ENCODE measurements at regions not wholly inside any gene's neighbourhood (a gene's known extent, or its start where the extent isn't known, plus 50 kb on each side); places are given as distances from the start of the nearest gene placed in this dataset.

DNA sequence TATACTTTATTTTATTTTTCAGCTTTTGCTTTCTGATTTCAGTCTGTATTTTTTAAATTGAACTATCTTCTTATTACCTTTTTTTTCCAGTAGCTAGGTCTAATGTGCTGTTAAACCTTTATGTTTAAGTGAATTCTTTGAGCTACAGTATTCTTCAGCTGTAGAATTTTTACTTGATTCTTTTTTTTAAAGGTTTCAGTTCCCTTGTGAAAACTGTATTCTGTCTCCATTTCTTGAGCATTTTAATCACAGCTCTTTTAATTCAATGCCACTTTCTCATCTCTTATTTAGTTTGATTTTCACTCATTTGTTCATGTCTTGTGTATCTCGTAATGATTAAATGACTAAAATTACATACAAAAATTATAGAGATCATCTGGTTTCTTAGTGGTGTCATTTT is 233.8 kb downstream of the MTRR start:
- 77 to 85% methylated on average over 1 of the region's 1 CpG for WGBS, 2 donors
- DNase-seq: no peak
- intact Hi-C loops (cut with DNase I): no loop called here
- H3K27ac ChIP-seq: no peak overlapping the region
- no peaks in the 10 kb centered on the region for H3K9me3 ChIP-seq
- no peaks in the 10 kb centered on the region for H3K4me1 ChIP-seq
- TF ChIP-seq EP300 (IDR thresholded peaks at IDR 0.05) (no peak), POLR2AphosphoS5 (IDR thresholded peaks at IDR 0.05) (no peak), CTCF (IDR thresholded peaks at IDR 0.05) (no peak), POLR2A (IDR thresholded peaks at IDR 0.05) (no peak)
- H3K27me3 ChIP-seq: no peaks in the 10 kb centered on the region
- H3K36me3 ChIP-seq: no peaks in the 10 kb centered on the region
- H3K4me3 ChIP-seq: no peak overlapping the region

DNA sequence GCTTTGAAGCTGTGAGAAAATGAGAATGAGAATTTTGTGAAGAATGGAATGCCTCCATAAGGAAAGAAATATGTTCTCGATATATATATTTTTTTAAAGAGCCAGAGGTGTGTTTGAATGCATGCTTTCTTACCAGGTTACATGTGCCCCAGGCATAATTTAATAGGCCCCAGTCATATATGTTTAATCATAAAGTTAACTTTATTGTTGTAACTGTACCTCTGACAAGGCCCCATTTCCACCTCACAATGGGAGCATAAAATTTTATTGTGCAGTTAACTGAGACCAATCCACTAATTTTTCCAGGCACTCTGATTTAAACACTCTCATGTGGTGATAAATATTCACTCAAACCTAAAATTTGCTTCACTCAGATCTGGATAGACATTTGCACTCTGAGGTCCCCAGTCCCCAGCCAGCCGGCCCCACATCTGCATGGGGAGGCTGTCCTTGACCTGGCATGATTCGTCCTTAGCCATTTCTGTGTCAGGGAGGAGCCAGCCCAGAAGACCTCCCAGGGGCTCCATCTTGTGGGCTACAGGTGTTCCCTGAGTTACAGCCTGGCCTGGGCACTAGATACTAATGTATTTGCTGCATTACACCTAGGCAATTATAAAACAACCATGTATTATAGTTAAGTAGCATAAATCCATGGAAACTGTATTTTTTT is 245.8 kb downstream of the MTRR start:
- DNase-seq: no peak
- WGBS, 2 donors: 18 to 65% methylated on average over 3 of the region's 3 CpGs
- intact Hi-C loops (cut with DNase I): no loop called here

DNA sequence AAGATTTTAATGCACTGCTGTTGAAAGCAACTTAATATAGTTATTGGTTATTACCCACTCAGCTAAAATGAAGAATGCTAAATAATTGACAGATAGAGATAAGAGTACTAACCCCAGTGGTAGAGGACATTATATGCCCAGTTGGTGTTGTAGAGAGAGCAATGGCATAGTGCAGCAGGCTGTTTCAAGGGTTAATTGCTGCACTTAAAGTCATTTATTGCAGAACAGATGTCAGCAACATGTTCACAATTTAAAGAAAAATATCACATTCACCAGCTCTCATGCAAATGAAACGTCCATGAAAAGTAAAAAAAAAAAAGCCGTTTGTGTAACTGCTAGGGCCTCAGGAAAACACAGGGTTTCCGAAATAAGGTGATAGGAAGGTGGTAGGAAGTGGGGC is 254.6 kb downstream of the MTRR start:
- 65 to 69% methylated on average over 3 of the region's 3 CpGs for WGBS, 2 donors
- H3K27ac ChIP-seq: no peak overlapping the region
- no peaks in the 10 kb centered on the region for H3K9me3 ChIP-seq
- no peak overlapping the region for H3K4me3 ChIP-seq
- intact Hi-C loops (cut with DNase I): no loop called here
- no peaks in the 10 kb centered on the region for H3K4me1 ChIP-seq
- DNase-seq: no peak
- no peaks in the 10 kb centered on the region for H3K36me3 ChIP-seq
- H3K27me3 ChIP-seq: no peaks in the 10 kb centered on the region
- no peak for TF ChIP-seq EP300 (IDR thresholded peaks at IDR 0.05)
- no peak for TF ChIP-seq POLR2AphosphoS5 (IDR thresholded peaks at IDR 0.05)
- no peak for TF ChIP-seq POLR2A (IDR thresholded peaks at IDR 0.05)
- no peak for TF ChIP-seq CTCF (IDR thresholded peaks at IDR 0.05)

More for the DNA sequence above, 245.8 kb downstream of the MTRR start:
- Histone ChIP-seq H3K36me3 (no peaks in the 10 kb centered on the region), H3K27ac (no peak overlapping the region), H3K9me3 (no peaks in the 10 kb centered on the region), H3K4me3 (no peak overlapping the region), H3K27me3 (no peaks in the 10 kb centered on the region), H3K4me1 (no peaks in the 10 kb centered on the region)
- TF ChIP-seq EP300 (IDR thresholded peaks at IDR 0.05): no peak
- no peak for TF ChIP-seq POLR2A (IDR thresholded peaks at IDR 0.05)
- no peak for TF ChIP-seq CTCF (IDR thresholded peaks at IDR 0.05)
- TF ChIP-seq POLR2AphosphoS5 (IDR thresholded peaks at IDR 0.05): no peak

DNA sequence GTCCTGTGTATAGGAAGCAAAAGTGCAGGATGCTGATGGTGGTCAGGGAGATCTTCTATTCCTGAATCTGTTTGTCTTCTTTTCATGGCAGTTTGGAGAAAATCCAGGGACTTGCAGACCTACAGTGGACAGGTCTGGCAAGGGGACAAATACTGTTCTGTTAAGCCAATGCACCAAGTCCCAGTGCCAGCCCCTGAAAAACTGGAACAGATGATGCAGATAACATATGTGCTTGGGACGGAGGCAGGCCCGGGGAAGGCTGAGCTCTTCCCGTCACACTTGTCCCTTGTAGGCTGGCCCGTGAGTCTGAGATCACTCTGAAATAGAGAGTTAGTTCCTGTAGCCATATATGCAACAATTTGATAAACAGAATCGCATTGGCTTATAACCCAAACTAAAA is 265.7 kb downstream of the MTRR start:
- Histone ChIP-seq H3K36me3 (no peaks in the 10 kb centered on the region), H3K27ac (no peak overlapping the region), H3K9me3 (no peaks in the 10 kb centered on the region), H3K4me3 (no peak overlapping the region), H3K27me3 (no peaks in the 10 kb centered on the region), H3K4me1 (no peaks in the 10 kb centered on the region)
- no peak for DNase-seq
- WGBS, 2 donors: 94 to 96% methylated on average over 5 of the region's 5 CpGs
- intact Hi-C loops (cut with DNase I): no loop called here
- TF ChIP-seq EP300 (IDR thresholded peaks at IDR 0.05) (no peak), CTCF (IDR thresholded peaks at IDR 0.05) (no peak), POLR2AphosphoS5 (IDR thresholded peaks at IDR 0.05) (no peak), POLR2A (IDR thresholded peaks at IDR 0.05) (no peak)

DNA sequence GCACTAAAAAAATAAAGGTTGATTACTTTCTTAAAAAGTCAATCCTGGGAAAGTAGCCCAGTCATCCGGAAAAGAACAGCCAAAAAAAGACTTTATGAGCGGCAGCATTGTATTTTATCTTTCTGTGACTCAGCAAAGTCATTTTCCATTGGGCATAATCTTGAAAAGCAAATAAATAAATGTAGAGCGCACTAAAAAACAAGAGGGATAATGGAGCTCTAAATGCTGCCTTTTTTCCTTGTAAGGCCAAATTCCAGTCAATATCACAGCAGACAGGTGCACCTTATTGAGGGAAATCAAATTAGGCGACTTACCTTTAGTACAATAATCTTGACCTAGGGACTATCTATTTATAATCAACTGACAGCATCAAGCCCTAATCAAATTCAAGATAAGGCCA is 266.8 kb downstream of the MTRR start:
- TF ChIP-seq EP300 (IDR thresholded peaks at IDR 0.05) (no peak), POLR2A (IDR thresholded peaks at IDR 0.05) (no peak), CTCF (IDR thresholded peaks at IDR 0.05) (no peak), POLR2AphosphoS5 (IDR thresholded peaks at IDR 0.05) (no peak)
- no peak overlapping the region for H3K27ac ChIP-seq
- no peaks in the 10 kb centered on the region for H3K27me3 ChIP-seq
- H3K36me3 ChIP-seq: no peaks in the 10 kb centered on the region
- no peaks in the 10 kb centered on the region for H3K4me1 ChIP-seq
- H3K9me3 ChIP-seq: no peaks in the 10 kb centered on the region
- H3K4me3 ChIP-seq: no peak overlapping the region
- WGBS, 2 donors: 18 to 53% methylated on average over 4 of the region's 4 CpGs
- intact Hi-C loops (cut with DNase I): no loop called here
- DNase-seq: no peak
